GM19438 (cell line): ENCODE measurements at regions not wholly inside any gene's neighbourhood (a gene's known extent, or its start where the extent isn't known, plus 50 kb on each side); places are given as distances from the start of the nearest gene placed in this dataset.
"Not testable (repeated sequence)": the region's sequence is repeated elsewhere in the genome, so short reads cannot be mapped to it uniquely, and the experiment has no call there.

ENCODE experiments used
- ATAC-seq: cut with Tn5 transposase; IDR thresholded peaks from one replicate; pipeline ENCODE4 v1.9.1; 2021; ENCODE audit warnings: low read depth; ENCODE audit not compliant: unreplicated experiment

DNA sequence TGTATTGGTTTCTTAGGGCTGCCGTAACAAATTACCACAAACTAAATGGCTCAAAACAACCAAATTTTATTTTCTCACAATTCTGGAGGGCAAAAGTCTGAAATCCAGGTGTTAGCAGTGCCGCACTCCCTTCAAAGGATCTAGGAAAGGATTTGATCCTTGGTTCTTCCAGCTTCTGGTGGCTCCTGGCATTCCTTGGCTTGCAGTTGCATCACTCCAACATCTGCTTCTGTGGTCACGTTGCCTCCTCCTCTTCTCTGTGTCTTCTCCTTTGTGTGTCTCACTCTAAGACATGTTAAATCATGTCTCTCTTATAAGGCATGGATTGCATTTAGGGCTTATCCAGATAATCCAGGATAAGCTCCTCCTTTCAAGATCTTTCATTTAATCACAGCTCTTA lies 262.2 kb downstream of the MEX3B start:
- no peak for ATAC-seq

DNA sequence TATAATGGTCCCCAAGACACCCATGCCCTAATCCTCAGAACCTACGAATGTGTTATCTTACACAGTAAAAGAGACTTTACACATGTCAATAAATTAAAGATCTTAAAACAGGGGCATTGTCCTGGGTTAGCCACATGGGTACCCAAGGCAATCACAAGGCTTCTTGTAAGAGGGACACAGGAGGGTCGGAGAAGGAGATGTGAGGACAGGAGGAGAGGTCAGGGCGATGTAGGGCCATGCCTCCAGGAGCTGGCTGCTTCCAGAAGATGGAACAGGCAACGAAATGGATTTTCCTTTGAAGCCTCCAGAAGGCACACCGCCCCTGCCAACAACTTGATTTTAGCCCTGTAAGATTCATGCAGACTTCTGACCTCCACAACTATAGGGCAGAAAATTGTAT lies 262.7 kb downstream of the MEX3B start:
- no peak for ATAC-seq

DNA sequence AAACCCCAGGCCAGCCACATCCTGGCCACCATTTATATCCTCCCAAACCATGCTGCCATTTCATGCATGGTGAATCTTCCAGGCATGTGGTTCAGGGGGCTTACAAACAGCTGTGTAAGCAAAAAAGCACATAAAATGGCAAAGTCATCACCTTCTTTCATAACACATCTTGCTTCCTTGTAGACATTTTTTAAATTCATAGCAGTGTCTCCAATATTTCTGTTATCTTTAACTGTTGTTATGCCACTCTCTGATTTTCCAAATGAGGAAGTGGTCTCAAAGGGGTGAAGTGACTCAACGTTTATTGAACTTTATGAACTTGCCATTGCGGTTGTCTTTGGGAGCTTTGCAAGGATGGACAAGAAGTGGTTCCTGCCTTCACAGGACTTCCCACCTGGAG lies 264.4 kb downstream of the MEX3B start:
- no peak for ATAC-seq

DNA sequence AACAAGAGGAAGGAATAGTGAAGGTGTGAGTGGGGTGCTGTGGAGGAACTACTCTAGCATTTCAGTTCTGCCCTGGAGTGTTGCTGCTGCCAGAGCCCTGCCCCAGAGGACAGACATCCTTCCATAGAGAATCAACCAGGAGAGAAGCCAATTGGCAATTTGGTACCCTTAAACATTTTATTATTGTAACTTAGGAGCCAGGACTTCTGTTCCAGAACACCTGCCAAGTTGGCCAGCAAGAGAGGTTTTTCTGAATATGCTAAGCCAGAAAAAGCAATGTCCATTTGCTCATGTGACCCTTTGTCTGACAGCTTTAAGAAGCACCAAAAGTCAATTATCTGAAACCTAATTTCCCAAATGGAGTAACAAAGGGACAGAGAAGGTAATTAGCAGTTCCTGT lies 264.9 kb downstream of the MEX3B start:
- no peak for ATAC-seq

DNA sequence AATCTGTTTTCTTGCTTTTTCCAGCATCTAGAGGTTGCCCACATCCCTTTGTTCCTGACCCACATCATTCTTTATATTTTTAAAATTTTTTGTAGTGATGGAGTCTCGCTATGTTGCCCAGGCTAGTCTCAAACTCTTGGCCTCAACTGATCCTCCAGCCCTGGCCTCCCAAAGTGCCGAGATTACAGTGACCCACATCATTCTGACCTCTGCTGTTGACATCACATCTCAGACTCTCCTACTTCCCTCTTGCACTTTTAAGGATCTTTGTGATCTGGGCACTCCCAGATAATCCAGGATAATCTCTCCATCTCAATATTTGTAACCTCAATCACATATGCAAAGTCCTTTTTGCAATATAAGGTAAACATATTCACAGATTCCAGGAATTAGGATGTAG lies 266.6 kb downstream of the MEX3B start:
- ATAC-seq, result no peak

DNA sequence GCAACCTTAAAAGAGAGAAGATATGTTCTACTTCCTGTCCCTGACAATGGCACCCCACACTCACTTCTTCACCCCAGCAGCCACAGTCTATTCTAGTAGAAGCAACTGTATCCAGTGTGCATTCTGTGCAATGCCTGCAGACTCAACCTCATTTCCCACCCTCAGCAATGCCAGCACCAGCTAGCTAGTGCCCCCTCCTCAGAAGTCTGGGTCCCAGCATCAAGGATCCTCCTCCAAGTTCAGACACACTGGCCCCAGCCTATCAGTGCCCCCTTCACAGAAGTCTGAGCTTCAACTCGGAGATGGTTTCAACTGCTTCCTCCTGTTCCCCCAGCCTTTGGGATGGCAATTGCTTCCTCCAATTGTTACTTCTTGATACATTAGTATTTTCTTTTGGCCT lies 268.3 kb downstream of the MEX3B start:
- ATAC-seq, result no peak

DNA sequence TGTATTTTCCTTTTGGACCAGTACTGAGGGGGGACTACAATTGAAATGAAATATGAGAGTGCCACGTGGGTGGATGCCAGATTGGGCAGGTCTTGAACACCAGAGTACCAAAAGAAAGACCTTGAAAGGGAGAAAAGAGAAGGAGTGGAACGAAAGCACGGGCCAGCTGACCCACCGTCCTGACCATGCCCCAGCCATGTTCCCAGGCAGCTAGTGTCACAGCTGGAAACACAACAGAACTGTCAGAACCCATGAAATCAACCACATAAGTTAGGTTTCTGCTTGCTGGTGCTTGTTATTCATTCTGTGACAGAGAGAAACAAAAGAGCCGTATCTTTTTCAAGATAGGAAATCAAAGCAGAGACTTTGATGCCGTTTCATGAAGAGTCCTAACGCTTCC lies 268.8 kb downstream of the MEX3B start:
- no peak for ATAC-seq

DNA sequence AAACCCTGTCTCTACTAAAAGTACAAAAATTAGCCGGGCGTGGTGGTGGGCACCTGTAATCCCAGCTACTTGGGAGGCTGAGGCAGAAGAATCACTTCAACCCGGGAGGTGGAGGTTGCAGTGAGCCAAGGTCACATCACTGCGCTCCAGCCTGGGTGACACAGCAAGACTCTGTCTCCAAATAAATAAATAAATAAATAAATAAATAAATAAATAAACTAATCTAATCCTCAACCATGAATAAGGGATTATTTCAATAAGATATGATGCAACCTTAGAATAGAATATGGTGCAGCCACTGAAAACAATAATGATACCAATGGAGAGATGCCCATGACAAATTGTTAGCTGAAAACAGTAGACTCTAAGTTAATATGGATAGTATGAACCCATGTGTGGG lies 270.0 kb downstream of the MEX3B start:
- not testable (repeated sequence) for ATAC-seq

DNA sequence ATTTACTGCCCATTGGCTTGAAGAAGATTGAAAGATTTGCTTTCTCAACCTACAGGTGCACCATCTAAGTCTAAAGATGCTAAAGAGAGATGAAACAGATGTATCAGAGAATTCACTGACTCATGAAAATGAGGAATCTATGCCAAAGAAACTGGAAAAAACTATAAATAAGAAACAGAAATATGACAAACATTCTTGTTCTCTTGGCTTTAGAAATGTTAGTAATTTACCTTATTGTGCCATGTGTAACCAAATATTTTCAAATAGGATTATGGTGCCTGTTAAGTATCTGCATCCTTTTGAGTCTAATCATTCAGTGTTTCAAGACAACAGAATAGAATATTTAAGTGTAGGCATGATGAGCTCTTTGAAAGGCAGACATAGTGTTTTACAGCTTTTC lies 271.5 kb downstream of the MEX3B start:
- no peak for ATAC-seq

DNA sequence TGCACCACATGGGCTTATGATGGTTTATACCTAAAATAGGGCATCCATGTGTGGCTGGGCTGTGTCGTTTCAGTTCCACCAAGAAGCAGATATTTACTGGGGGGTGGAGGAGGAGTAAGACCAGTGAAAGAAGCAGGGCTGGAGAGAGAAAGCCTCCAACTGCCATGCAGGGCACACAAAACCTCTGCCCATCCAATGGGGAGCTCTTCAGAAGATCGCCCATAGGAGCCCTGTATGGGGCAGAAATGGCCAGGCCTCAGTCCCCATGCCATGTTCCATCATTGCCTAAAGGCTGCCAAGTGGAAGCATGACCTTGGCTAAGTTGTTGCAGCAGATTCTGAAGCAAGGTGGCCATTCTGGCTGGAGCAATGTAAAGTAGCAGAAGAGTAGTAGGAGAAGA lies 277.0 kb downstream of the MEX3B start:
- no peak for ATAC-seq

DNA sequence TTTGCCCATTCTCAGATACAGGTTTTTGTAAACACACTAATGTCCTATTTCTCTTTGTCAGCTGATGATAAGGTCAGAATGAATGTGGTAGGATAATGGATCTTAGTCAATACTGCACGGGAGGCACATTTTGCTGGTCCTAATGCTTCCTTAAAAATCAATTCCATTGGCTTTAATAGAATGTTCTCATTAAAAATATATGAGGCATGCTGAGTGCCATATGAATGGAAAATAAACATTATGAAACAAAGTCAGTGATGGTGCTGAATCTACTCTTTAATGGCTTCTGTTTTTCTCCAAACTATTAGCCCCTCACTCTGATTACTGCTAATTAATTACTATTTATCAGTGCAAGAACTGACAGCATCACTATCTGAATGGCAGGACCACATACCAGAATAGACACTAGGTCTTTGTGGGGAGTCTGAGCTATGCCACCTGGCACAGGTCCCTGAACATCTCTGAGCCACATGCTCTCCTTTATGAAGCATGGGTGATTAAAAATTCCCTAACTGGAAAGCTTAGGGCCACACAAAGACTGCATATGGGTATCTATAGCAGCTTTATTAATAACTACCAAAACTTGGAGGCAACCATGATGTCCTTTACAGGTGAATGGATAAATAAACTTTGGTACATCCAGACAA lies 278.9 kb downstream of the MEX3B start:
- no peak for ATAC-seq

DNA sequence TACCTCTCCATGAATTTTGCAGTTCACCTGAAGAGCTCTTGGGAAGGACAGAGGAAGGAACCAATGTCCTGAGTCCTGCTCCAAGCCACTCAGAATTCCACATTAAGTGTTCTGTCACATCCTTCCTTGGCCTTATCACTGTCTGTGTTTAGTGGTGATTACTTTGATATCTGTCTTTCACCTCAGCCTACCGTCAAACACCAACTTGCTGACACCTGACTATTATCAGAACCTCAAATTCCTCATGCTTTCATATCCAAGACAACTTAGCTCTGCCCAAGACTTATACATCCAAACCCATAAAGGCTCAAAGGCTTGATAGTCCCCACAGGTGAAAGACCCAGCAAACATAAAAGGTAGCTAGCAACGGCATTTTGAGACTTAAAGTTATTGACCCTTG lies 280.0 kb downstream of the MEX3B start:
- no peak for ATAC-seq

DNA sequence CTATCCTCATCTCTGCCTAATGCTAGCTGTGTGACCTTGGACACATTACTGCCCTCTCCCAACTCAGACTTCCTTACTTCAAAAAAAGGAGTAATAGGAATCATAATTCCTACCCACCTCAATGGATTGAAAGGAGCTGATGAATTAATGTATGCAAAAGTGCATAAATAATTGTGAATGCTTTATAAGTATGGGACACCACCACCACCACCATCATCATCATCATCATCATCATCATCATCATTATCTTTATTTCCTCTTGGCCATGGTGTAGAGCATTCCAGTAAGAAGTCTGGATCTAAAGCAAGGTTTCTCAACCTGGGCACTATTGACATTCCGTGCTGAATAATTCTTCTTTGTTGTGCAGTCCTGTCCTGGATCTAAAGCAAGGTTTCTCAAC lies 282.5 kb downstream of the MEX3B start:
- no peak for ATAC-seq

DNA sequence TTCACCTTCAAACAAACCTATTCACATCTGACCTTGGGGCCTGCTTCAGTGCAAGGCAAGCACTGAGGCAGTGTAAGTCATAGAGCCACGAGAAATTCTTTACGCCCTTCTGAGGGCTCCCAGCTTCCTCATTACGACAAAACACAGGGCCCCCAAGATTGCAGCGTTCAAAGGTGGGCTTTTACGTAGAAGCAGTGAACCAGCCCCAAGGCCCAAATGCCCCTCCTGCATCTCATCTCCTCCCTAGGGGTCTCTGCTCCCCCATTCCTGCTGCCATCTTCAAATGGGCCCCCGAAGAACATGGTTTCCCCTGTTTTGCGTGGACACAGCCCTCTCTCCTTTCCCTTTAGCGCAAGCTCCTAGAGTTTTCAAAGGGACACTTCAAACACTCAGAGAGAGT lies 285.1 kb downstream of the MEX3B start:
- no peak for ATAC-seq

DNA sequence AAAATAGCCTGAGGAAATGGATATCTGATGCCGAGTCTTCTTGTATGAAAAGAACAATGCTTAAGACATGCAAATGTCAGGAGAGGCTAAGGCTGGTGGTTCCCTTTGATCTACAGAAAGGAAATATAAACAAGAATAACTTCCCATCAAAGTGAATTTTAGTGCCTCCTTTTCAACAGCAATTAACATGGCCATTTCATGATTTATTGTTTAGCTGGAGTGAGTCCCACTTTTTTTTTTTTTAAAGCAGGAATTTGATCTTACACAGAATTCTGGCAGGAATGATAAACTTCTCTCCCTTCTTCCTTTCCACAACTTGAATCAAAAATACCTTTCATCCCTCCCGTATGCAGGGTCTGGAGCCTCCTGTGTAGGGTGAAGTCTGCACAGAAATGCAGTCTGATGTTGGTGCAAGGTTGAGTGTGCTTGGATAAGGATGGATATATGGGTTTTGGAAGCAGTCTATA lies 287.0 kb downstream of the MEX3B start:
- ATAC-seq, result no peak

DNA sequence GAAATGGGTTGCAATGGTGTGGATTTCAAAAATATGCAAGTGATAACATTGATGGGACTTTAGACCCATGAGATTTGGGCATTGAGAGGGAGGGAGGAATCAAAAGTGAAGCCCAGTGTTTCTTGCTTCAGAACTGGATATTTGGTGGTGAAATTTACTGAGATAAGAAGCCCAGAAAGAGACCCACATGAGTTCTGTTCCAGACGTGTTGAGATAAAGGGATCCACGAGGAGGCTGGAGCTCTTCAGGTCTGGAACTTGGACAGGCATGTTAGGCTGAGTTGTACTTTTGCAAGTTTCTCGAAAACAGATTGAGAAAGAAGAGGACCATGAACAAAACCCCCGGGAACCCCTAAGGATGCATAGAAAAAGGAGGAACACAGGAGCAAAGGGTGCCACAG lies 290.2 kb downstream of the MEX3B start:
- no peak for ATAC-seq

DNA sequence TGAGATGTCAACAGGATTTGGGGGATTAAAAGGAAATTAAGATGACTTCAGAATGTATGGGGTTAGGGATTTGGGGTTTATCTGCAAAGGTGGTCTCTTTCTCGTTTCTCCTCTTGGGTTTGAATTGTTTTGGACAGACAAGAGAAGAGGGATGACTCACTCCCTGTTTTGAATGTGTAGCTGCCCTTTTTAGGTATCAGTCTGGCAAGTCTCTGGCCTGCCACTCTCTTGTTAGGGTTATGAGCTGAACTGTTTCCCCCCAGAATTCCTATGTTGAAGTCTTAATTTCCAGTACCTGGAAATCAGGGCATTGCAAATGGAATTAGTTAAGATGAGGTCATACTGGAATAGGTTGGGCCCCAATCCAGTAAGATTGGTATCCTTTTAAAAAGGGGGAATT lies 291.7 kb downstream of the MEX3B start:
- no peak for ATAC-seq

DNA sequence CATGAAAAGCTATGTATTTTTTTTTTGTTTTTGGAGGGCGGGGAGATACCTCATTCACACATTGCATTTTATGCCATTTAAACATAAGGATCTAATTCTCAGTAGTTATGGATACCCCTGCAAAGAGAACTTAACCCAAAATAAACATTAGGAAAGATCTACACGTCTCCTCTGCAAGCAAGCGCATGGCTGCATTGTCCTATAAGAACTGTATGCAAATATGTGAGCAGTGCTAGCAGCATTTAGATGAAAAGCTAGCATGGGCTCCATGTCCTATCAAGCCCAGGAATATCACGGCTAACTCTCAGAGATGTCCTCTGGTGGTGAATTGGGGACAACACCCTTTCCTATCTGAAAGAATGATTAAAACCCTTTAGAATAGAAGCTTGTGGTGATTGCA lies 292.8 kb downstream of the MEX3B start:
- ATAC-seq, result no peak

DNA sequence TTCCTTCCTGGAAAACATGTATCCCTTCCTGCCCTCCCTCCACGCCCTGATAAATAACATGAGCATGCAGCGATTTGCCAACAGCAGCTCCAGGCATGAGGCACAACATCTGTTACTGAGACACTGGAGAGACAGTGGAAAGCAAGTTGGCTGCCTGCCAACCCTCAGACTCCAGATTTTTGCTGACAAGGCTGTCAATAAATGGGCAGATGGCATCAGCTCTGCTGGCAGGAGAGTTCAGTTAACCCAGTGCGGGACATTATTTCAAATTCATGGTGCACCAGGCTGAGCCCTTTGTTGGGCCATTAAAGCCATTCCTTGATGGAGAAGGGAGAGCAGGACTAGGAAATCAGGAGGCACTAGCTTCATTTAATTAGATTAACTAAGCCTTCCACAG lies 293.3 kb downstream of the MEX3B start:
- ATAC-seq, result no peak

DNA sequence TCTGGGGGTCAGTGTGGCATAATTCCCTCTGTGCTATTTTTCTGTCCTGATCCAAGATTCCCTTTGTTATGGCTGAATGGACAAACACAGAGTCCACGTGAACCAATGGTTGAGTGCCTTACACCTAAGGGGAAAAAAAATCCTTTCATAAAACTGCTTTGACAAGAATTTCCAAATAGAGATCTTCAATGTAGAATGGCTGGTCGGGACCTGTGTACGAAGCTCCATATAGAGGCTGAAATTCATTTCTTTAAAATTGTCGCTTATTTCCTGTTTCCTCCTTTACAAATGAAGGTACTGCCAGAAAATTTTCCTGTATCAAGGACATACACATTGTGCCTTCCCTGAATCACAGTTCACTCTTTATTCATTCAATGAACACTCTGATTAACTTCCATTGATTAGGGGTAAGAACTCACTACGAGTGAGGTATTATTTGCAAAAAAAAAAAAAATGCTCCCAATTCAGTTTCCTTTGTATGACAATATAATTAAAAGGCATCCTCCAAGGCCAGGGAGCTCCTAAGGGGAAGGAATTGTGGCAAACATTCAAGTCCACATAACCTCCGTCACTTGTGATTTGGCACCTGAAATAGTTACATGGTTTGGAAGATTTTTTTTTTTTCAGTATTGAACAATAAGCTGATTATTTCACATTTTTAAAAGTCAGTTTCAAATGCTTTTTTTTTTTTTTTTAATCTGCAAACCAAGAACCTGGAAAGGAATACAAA lies 293.8 kb downstream of the MEX3B start:
- ATAC-seq, result no peak

DNA sequence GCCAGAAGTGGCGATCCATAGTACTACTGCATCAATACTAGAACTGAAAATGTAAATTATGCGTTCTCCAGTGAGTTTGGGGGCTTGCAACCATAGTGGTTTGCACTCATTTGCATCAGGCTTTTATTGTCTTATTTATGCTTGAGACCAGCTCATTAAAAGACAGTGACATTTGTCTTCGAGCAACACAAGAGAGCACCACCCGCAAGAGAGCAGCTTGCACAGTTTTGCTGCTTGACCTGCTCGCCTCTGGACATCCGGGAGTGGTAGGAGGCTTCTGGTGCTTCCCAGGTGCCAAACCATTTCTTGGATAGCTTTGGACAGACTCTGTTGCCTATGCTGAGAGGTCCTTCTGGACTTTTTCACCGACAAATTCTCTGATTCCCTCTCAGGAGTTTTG lies 294.6 kb downstream of the MEX3B start:
- ATAC-seq, result no peak

DNA sequence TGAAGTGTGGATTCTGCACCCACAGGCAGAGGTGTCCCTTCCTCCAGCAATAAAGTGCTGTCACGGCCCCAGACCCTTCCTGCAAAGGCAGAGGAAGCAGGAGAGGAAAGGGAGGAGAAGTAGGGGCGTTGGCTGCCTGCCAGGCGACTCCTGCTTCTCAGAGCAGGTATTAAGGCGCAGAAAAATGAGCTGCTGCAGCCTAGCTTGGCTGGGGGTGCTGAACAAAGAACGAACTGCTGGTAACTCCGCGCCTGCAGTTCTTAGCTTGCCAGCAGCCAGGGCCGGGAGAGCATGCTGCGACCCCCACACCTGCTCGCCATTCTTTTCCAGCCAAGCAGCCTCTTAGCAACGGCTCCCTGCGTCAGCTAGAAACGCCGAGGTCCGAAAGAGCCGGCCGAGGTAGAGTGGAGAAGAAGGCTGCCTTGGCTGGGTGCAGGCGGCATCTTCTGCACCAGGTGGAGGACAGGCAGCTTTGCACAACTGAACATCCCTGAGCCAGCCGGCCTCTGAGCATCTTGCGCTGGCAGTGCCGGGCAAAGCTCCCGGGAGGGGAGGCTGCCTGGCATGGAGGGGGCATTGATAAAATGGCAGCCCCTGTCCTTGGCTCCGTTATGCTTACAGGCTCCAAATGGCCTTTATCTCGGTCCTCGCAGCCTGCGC lies 296.0 kb downstream of the MEX3B start:
- no peak for ATAC-seq
